Suppressor macrophage treated with lipopolysaccharide for 1 hour (primary cell): ENCODE measurements at regions not wholly inside any gene's neighbourhood (a gene's known extent, or its start where the extent isn't known, plus 50 kb on each side); places are given as distances from the start of the nearest gene placed in this dataset.
"Not testable (repeated sequence)": the region's sequence is repeated elsewhere in the genome, so short reads cannot be mapped to it uniquely, and the experiment has no call there.

Source experiments
- DNase-seq, 3 donors: peaks; one replicate each; pipeline ENCODE4 v3.0.0-alpha.2; 2020 to 2022

GRCh38 chr2:225894236-225894980, 494.9 kb downstream of the NYAP2 start:
- peak in 2 of 3 donors; percentile 17 to 39 for DNase-seq

GRCh38 chr2:225893151-225893550, 493.6 kb downstream of the NYAP2 start:
- no peak for DNase-seq

- DNase-seq, result no peak
Measured at GRCh38 chr2:225891771-225892170, 492.3 kb downstream of the NYAP2 start.

- no peak for DNase-seq
Measured at GRCh38 chr2:225891013-225891412, 491.5 kb downstream of the NYAP2 start.

GRCh38 chr2:225889452-225889851, 489.9 kb downstream of the NYAP2 start:
- peak; percentile 60 to 77 (median 69) for DNase-seq

- no peak for DNase-seq
Measured at GRCh38 chr2:225867071-225867470, 467.6 kb downstream of the NYAP2 start.

- no peak for DNase-seq
Measured at GRCh38 chr2:225865468-225865867, 466.0 kb downstream of the NYAP2 start.

- no peak for DNase-seq
Measured at GRCh38 chr2:225864394-225864793, 464.9 kb downstream of the NYAP2 start.

- DNase-seq, result no peak
Measured at GRCh38 chr2:225842939-225843338, 443.4 kb downstream of the NYAP2 start.

GRCh38 chr2:225841314-225841713, 441.8 kb downstream of the NYAP2 start:
- DNase-seq, result no peak

- DNase-seq, result no peak
Measured at GRCh38 chr2:225837328-225837727, 437.8 kb downstream of the NYAP2 start.

- no peak for DNase-seq
Measured at GRCh38 chr2:225824748-225825449, 425.4 kb downstream of the NYAP2 start.

GRCh38 chr2:225821351-225821750, 421.8 kb downstream of the NYAP2 start:
- no peak for DNase-seq

- no peak for DNase-seq
Measured at GRCh38 chr2:225820826-225821225, 421.3 kb downstream of the NYAP2 start.

GRCh38 chr2:225814554-225814953, 415.0 kb downstream of the NYAP2 start:
- no peak for DNase-seq

GRCh38 chr2:225806105-225806504, 406.6 kb downstream of the NYAP2 start:
- no peak for DNase-seq

- DNase-seq, result not testable (repeated sequence)
Measured at GRCh38 chr2:225802076-225802475, 402.6 kb downstream of the NYAP2 start.

- no peak for DNase-seq
Measured at GRCh38 chr2:225797394-225797793, 397.9 kb downstream of the NYAP2 start.

- no peak for DNase-seq
Measured at GRCh38 chr2:225794652-225795400, 395.3 kb downstream of the NYAP2 start.

- no peak for DNase-seq
Measured at GRCh38 chr2:225793736-225794550, 394.4 kb downstream of the NYAP2 start.

- no peak for DNase-seq
Measured at GRCh38 chr2:225788571-225789094, 389.1 kb downstream of the NYAP2 start.

- no peak for DNase-seq
Measured at GRCh38 chr2:225787497-225787896, 388.0 kb downstream of the NYAP2 start.

- DNase-seq, result no peak
Measured at GRCh38 chr2:225781991-225782390, 382.5 kb downstream of the NYAP2 start.
